Mesodermal cell (in vitro differentiated cells): ENCODE measurements at regions not wholly inside any gene's neighbourhood (a gene's known extent, or its start where the extent isn't known, plus 50 kb on each side); places are given as distances from the start of the nearest gene placed in this dataset.

Source experiments
- H3K27ac ChIP-seq: 2 replicates; pipeline ENCODE4 v1.7.0; 2013; ENCODE audit warnings: mild to moderate bottlenecking, low read depth, low read length, moderate library complexity; ENCODE audit not compliant: severe bottlenecking
- H3K36me3 ChIP-seq: 2 replicates; pipeline ENCODE4 v1.7.1; 2013; ENCODE audit warnings: mild to moderate bottlenecking, low read length, moderate library complexity; ENCODE audit not compliant: control insufficient read depth, insufficient read depth
- H3K4me1 ChIP-seq: one replicate; pipeline ENCODE4 v1.7.1; 2013; ENCODE audit warnings: mild to moderate bottlenecking, low read length; ENCODE audit not compliant: insufficient read depth, control insufficient read depth, poor library complexity, severe bottlenecking
- H3K4me3 ChIP-seq: 2 replicates; pipeline ENCODE4 v1.7.0; 2013; ENCODE audit warnings: low read length, control low read depth, mild to moderate bottlenecking; ENCODE audit not compliant: insufficient read depth, poor library complexity, severe bottlenecking; ENCODE audit errors: extremely low read depth
- H3K9me3 ChIP-seq: 2 replicates; pipeline ENCODE4 v1.7.1; 2013; ENCODE audit warnings: mild to moderate bottlenecking, low read length, moderate library complexity; ENCODE audit not compliant: control insufficient read depth
- WGBS, 2 experiments: methylation state at CpG; one replicate each; pipeline ENCODE4 v1.1.5; 2013; ENCODE audit warnings: missing lambda C conversion rate in 2 of 2; ENCODE audit not compliant: insufficient coverage in 2 of 2; 5-methylcytosine and 5-hydroxymethylcytosine counted together

- Histone ChIP-seq H3K4me3 (no peak overlapping the region), H3K36me3 (no peaks in the 10 kb centered on the region), H3K9me3 (no peaks in the 10 kb centered on the region), H3K27ac (no peak overlapping the region), H3K4me1 (no peaks in the 10 kb centered on the region)
- WGBS, 2 experiments = 94% methylated on average over 2 of the region's 3 CpGs; no CpG with 5 or more reads in 1 of the 2 experiments
Observed at GRCh38 chr21:27393726-27394125, 426.8 kb upstream of the ADAMTS5 start.

- Histone ChIP-seq H3K4me3 (no peak overlapping the region), H3K4me1 (no peaks in the 10 kb centered on the region), H3K27ac (no peak overlapping the region), H3K36me3 (no peaks in the 10 kb centered on the region), H3K9me3 (no peaks in the 10 kb centered on the region)
- WGBS, 2 experiments = 20 to 78% methylated on average over 1 of the region's 2 CpGs
Observed at GRCh38 chr21:27391990-27392389, 425.1 kb upstream of the ADAMTS5 start.

GRCh38 chr21:27390384-27390783 lies 423.5 kb upstream of the ADAMTS5 start:
- WGBS, 2 experiments = 67 to 100% methylated on average over 1 of the region's 2 CpGs
- Histone ChIP-seq H3K27ac (no peak overlapping the region), H3K36me3 (no peaks in the 10 kb centered on the region), H3K4me1 (no peaks in the 10 kb centered on the region), H3K9me3 (no peaks in the 10 kb centered on the region), H3K4me3 (no peak overlapping the region)

GRCh38 chr21:27388825-27389224 lies 421.9 kb upstream of the ADAMTS5 start:
- Histone ChIP-seq H3K4me3 (no peak overlapping the region), H3K27ac (no peak overlapping the region), H3K4me1 (no peaks in the 10 kb centered on the region), H3K9me3 (no peaks in the 10 kb centered on the region), H3K36me3 (no peaks in the 10 kb centered on the region)
- 100% methylated on average over 1 of the region's 2 CpGs; no CpG with 5 or more reads in 1 of the 2 experiments for WGBS, 2 experiments

- H3K27ac ChIP-seq = no peak overlapping the region
- H3K4me1 ChIP-seq = no peaks in the 10 kb centered on the region
- no peak overlapping the region for H3K4me3 ChIP-seq
- no peaks in the 10 kb centered on the region for H3K36me3 ChIP-seq
- no peaks in the 10 kb centered on the region for H3K9me3 ChIP-seq
- 86 to 100% methylated on average over 1 of the region's 4 CpGs for WGBS, 2 experiments
Observed at GRCh38 chr21:27382404-27382803, 415.5 kb upstream of the ADAMTS5 start.

- Histone ChIP-seq H3K9me3 (no peaks in the 10 kb centered on the region), H3K27ac (no peak overlapping the region), H3K36me3 (no peaks in the 10 kb centered on the region), H3K4me3 (no peak overlapping the region), H3K4me1 (no peaks in the 10 kb centered on the region)
- WGBS, 2 experiments = 89 to 100% methylated on average over 2 of the region's 2 CpGs
Observed at GRCh38 chr21:27380303-27380702, 413.4 kb upstream of the ADAMTS5 start.

GRCh38 chr21:27379354-27379753 lies 412.5 kb upstream of the ADAMTS5 start:
- Histone ChIP-seq H3K9me3 (no peaks in the 10 kb centered on the region), H3K36me3 (no peaks in the 10 kb centered on the region), H3K27ac (no peak overlapping the region), H3K4me3 (no peak overlapping the region), H3K4me1 (no peaks in the 10 kb centered on the region)
- 82 to 90% methylated on average over 2 of the region's 4 CpGs for WGBS, 2 experiments

GRCh38 chr21:27372381-27372780 lies 405.5 kb upstream of the ADAMTS5 start:
- Histone ChIP-seq H3K36me3 (no peaks in the 10 kb centered on the region), H3K27ac (peak overlapping the region; percentile 88), H3K4me1 (peaks cover 27% of the 10 kb centered on the region), H3K9me3 (no peaks in the 10 kb centered on the region), H3K4me3 (no peak overlapping the region)
- WGBS, 2 experiments = no CpG with 5 or more reads among the region's 3 CpGs

- Histone ChIP-seq H3K4me1 (peaks cover 27% of the 10 kb centered on the region), H3K27ac (peak overlapping the region; percentile 88), H3K36me3 (no peaks in the 10 kb centered on the region), H3K9me3 (no peaks in the 10 kb centered on the region), H3K4me3 (no peak overlapping the region)
Observed at GRCh38 chr21:27371975-27372331, 405.1 kb upstream of the ADAMTS5 start.

- no peak overlapping the region for H3K4me3 ChIP-seq
Observed at GRCh38 chr21:27371115-27371974, 404.5 kb upstream of the ADAMTS5 start.

GRCh38 chr21:27369978-27370571 lies 403.2 kb upstream of the ADAMTS5 start:
- H3K4me1 ChIP-seq = peaks cover 27% of the 10 kb centered on the region
- H3K9me3 ChIP-seq = no peaks in the 10 kb centered on the region
- H3K27ac ChIP-seq = no peak overlapping the region
- 83 to 100% methylated on average over 1 to 2 of the region's 3 CpGs for WGBS, 2 experiments
- no peaks in the 10 kb centered on the region for H3K36me3 ChIP-seq
- no peak overlapping the region for H3K4me3 ChIP-seq

More at GRCh38 chr21:27371115-27371974, 404.5 kb upstream of the ADAMTS5 start:
- 100% methylated on average over 1 of the region's 5 CpGs; no CpG with 5 or more reads in 1 of the 2 experiments for WGBS, 2 experiments
- Histone ChIP-seq H3K4me1 (peaks cover 27% of the 10 kb centered on the region), H3K27ac (peak overlapping the region; percentile 88), H3K36me3 (no peaks in the 10 kb centered on the region), H3K9me3 (no peaks in the 10 kb centered on the region)
